H7 (cell line): ENCODE measurements at regions not wholly inside any gene's neighbourhood (a gene's known extent, or its start where the extent isn't known, plus 50 kb on each side); places are given as distances from the start of the nearest gene placed in this dataset.
A peak's percentile ranks its signal among the peaks of the same experiment; 100 is the strongest.

Experiments
- DNase-seq: peaks from one replicate; pipeline ENCODE4 v3.0.0; 2012
- H3K27me3 ChIP-seq: 2 replicates; pipeline ENCODE4 v1.6.0; 2011; ENCODE audit warnings: mild to moderate bottlenecking, low read length; ENCODE audit not compliant: control insufficient read depth, insufficient read depth
- H3K36me3 ChIP-seq: replicated peaks from 2 replicates; pipeline ENCODE4 v1.5.1; 2011; ENCODE audit warnings: low read length; ENCODE audit not compliant: control insufficient read depth, insufficient read depth
- H3K4me3 ChIP-seq: 2 replicates; pipeline ENCODE4 v1.5.1; 2011; ENCODE audit warnings: low read depth, mild to moderate bottlenecking, control low read depth, low read length, moderate library complexity; ENCODE audit not compliant: insufficient read depth

DNA sequence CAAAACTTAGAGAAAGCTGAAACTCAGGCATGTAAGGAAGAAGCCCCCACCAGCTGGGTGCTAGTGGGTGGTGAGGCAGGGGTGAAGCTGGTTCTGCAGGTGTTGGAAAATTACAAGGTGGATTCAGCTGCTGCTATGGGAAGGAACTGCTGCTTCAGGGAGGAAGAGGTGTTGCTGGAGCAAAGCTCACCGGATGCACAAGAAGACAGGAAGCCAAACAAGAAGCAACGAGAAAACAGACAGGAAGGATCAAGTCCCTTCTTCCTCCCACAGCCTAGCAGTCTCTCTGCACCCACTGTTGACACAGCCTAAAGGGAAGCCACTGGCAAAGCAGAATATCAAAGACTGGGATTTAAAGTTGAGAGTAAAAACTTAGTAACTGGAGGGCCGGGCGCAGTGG is 100.2 kb upstream of the JADE1 start:
- H3K36me3 ChIP-seq, result no peaks in the 10 kb centered on the region
- no peaks in the 10 kb centered on the region for H3K27me3 ChIP-seq
- H3K4me3 ChIP-seq, result no peak overlapping the region
- DNase-seq, result no peak

DNA sequence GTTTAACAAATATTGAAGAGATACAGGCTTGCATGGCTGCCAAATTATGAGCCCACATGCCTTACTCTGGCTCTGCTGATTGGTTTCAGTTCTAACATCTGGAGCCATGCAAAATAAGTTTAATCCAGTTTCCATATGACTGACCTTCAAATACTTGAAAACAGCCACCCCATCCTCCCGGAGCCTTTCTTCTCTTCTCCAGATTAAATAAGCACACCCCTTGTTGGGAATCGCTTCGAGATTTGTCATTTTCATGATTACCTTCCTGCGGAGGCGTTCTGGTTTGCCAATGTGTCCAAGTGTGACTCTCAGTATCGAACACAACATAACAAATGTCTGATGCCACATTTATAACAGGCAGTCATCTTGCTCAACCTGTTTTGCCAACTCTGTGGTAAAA is 101.6 kb upstream of the JADE1 start:
- Histone ChIP-seq H3K4me3 (no peak overlapping the region), H3K36me3 (no peaks in the 10 kb centered on the region), H3K27me3 (no peaks in the 10 kb centered on the region)
- no peak for DNase-seq

DNA sequence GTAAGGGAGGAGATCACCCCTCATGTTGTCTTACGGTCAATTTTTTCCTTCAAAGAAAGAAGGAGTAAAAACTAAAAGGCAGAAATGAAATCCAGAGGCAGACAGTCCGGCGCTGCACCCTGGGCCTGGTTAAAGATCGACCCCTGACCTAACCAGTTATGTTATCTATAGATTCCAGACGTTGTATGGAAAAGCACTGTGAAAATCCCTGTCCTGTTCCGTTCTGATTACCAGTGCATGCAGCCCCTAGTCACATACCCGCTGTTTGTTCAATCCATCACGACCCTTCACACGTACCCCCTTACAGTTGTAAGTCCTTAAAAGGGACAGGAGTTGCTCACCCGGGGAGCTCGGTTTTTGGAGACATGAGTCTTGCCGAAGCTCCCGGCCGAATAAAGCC is 105.6 kb upstream of the JADE1 start:
- Histone ChIP-seq H3K27me3 (no peaks in the 10 kb centered on the region), H3K4me3 (no peak overlapping the region), H3K36me3 (no peaks in the 10 kb centered on the region)
- no peak for DNase-seq

DNA sequence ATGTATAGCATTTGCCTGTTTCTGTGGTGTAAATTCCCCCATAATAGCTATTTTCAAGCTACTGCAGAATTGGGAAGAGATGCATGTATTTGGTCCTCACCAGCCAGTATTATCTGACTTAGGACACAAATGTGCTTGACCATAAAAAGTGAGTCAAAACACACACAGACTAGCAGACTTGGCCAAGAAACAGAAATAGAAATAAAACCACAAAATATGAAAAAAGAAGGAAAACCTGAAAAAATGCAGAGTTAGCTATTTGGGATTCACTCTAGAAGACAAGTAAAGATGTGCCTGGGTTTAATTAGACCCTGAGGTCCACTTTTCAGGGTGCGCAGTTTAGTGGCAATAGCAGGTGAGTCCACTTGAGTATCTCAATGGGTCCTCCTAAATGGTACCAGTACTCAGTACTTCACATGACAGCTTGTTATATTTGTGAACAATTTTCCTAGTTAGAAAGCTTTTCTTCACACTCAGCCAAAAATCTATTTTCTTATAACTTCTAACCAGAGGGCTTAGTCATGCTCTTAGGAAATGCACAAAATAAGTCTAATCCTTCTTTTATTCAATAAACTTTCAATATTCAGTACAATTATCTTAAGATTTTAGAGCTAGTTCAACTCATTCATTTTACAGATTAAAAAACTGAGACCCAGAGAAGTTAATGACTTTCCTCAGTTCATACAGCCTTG is 108.7 kb upstream of the JADE1 start:
- Histone ChIP-seq H3K36me3 (no peaks in the 10 kb centered on the region), H3K4me3 (no peak overlapping the region), H3K27me3 (no peaks in the 10 kb centered on the region)
- no peak for DNase-seq

DNA sequence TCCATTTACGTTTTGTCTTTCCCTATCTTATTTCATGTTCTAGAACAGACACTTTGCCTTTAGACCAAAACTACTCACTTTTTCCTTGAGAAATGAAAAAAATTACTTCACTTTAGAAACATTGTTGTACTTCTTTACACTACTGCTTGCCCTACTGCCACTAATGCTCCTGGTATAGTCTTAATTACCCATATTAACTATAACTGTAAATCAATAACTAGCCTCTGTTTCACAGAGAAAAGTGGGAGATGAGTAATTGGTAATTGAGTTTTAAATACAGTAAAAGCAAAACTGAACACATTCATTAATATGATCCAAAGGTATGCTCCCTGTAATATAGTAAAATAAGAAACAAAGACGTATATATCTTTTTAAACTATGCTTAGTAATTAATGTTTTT is 111.1 kb upstream of the JADE1 start:
- Histone ChIP-seq H3K27me3 (no peaks in the 10 kb centered on the region), H3K36me3 (no peaks in the 10 kb centered on the region), H3K4me3 (no peak overlapping the region)
- no peak for DNase-seq

GRCh38 chr4:128697323-128697722 is 112.2 kb upstream of the JADE1 start:
- Histone ChIP-seq H3K27me3 (no peaks in the 10 kb centered on the region), H3K4me3 (no peak overlapping the region), H3K36me3 (no peaks in the 10 kb centered on the region)
- no peak for DNase-seq

DNA sequence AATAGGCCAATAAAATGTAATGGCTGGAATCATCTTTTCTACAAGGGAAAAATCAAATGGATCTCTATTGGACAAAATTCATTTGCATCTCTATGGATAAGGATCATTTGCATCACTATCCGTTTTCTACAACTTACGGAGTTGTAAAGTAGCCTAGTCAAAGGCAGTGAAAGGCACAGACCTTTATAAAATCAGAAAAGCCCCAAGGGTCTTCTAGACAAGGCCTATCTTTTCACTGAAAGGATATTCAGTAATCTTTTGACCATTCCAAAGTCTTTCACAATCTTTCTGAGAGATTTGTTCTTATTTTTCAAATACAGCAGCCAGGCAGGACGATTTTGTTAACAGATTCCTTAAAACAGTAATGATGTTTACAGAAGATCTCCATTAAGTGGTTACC is 119.5 kb upstream of the JADE1 start:
- no peak for DNase-seq

DNA sequence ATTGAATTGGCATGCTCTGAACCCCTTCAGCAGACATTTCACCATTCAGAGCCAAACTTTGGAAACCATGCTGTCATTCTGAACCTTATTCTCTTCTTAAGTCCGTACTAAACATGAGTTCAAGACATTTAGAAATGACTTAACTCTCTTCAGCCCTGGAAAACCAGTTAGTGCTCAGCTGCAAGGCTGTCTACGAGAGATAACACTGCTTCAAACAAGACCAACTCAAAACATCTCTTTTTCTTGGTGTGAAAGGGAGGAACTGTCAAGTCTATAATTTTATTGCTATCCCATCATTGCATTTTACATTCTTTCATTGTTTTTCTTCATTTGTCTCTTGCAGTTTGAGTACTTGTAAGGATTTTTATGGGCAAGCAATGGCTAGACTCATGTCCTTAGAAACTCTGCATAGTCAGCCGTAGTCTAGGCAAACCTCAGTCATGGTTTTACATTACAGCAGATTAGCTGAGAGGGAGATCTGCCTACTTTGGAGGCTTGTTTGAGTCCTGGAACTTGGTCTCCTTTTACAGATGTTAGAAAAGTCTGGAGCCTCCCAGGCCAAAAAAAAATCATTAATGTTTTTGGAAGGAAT is 120.6 kb upstream of the JADE1 start:
- Histone ChIP-seq H3K4me3 (no peak overlapping the region), H3K27me3 (no peaks in the 10 kb centered on the region), H3K36me3 (no peaks in the 10 kb centered on the region)
- DNase-seq, result no peak

More for the DNA sequence above, 119.5 kb upstream of the JADE1 start:
- Histone ChIP-seq H3K36me3 (no peaks in the 10 kb centered on the region), H3K27me3 (no peaks in the 10 kb centered on the region), H3K4me3 (no peak overlapping the region)

DNA sequence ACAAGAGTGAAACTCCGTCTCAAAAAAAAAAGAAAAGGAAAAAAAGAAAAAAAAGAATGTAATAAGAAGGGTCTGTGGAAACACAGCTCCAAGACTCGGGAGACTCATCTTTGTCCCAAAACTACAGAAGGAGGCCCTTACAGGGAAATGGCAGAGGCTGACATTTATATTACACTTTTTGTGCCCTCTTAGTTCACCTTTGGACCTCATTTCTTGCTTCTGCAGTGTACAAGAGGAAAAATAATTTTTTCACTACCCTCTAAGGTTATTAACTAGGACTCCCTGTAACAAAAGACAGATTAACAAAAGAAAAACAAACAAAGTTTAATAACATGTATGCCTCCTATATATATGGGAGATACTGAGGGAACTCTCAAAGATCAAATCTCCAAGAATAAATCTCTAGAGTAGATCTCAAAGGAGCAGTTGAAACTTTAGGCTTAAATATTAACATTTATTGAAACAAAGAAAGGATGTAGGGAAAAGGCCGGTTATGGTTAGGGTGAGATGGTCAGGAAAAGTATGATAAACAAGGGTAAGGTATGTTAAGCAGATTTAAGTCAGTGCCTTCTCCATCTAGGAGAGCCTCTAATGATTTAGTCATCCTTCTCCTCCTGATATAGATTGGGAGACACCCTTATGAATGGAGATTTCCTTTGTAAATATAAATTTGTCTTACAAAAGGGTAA is 121.3 kb upstream of the JADE1 start:
- H3K27me3 ChIP-seq, result no peaks in the 10 kb centered on the region
- DNase-seq, result no peak
- no peak overlapping the region for H3K4me3 ChIP-seq
- H3K36me3 ChIP-seq, result no peaks in the 10 kb centered on the region

DNA sequence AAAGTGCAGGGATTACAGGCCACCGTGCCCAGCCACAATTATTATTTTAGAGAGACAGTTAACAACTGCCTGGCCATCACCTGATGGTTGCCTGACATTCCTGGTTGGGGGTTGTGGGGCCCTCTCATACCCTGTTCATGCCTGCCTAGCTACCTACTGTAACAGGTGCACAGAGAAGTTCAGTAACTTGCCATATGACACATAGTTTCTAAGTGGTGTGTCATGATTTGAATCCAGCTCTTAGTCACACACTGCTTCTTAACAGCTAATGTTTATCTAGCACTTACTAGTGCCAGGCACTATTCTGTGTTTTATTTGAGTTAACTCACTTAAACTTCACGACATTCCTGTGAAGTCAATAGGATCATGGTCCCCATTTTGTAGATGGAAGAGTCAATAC is 122.7 kb upstream of the JADE1 start:
- no peak for DNase-seq
- Histone ChIP-seq H3K27me3 (no peaks in the 10 kb centered on the region), H3K4me3 (no peak overlapping the region), H3K36me3 (no peaks in the 10 kb centered on the region)

GRCh38 chr4:128686032-128686465 is 123.5 kb upstream of the JADE1 start:
- H3K4me3 ChIP-seq, result no peak overlapping the region
- no peaks in the 10 kb centered on the region for H3K36me3 ChIP-seq
- no peaks in the 10 kb centered on the region for H3K27me3 ChIP-seq
- no peak for DNase-seq

- Histone ChIP-seq H3K36me3 (no peaks in the 10 kb centered on the region), H3K27me3 (no peaks in the 10 kb centered on the region), H3K4me3 (no peak overlapping the region)
- DNase-seq, result no peak
Measured at GRCh38 chr4:128684016-128684415, 125.5 kb upstream of the JADE1 start.

- no peak overlapping the region for H3K4me3 ChIP-seq
- H3K27me3 ChIP-seq, result no peaks in the 10 kb centered on the region
- no peaks in the 10 kb centered on the region for H3K36me3 ChIP-seq
- DNase-seq, result peak; percentile 38
Measured at GRCh38 chr4:128682942-128683666, 126.4 kb upstream of the JADE1 start.

DNA sequence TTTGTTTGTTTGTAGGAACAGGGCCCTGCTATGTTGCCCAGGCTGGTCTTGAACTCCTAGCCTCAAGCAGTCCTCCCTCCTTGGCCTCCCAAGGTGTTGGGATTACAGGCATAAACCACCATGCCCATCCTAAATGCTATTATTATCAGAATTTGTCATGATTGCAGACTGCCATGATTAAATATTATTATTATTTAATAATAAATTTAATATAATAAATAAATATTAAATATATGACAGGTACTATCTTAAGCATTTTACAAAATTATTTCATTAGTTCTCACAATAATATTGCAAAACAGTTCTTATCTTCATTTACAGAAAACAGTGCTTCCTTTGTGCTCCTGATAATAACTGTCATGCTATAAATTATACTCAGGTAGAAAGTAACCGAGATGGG is 133.4 kb upstream of the JADE1 start:
- no peak overlapping the region for H3K4me3 ChIP-seq
- H3K36me3 ChIP-seq, result no peaks in the 10 kb centered on the region; the same call in 1 of the 2 replicates
- no peak for DNase-seq
- no peaks in the 10 kb centered on the region for H3K27me3 ChIP-seq

GRCh38 chr4:128675083-128675482 is 134.4 kb upstream of the JADE1 start:
- Histone ChIP-seq H3K36me3 (no peaks in the 10 kb centered on the region; the same call in 1 of the 2 replicates), H3K27me3 (no peaks in the 10 kb centered on the region), H3K4me3 (no peak overlapping the region)
- peak; percentile 33 for DNase-seq
